Large intestine (tissue), 3 donors: ENCODE measurements at regions not wholly inside any gene's neighbourhood (a gene's known extent, or its start where the extent isn't known, plus 50 kb on each side); places are given as distances from the start of the nearest gene placed in this dataset.
"Not testable (repeated sequence)": the region's sequence is repeated elsewhere in the genome, so short reads cannot be mapped to it uniquely, and the experiment has no call there.

Experiments used
- DNase-seq, 2 donors: peaks; one replicate each; pipeline versions ENCODE4 v3.0.0 to v3.0.0-alpha.2; 2013
- H3K27ac ChIP-seq: one replicate; pipeline ENCODE4 v1.5.1; 2013; ENCODE audit warnings: low read length
- H3K27me3 ChIP-seq: 2 replicates; pipeline ENCODE4 v1.6.1; 2013; ENCODE audit warnings: low read length; ENCODE audit not compliant: control insufficient read depth, insufficient read depth
- H3K36me3 ChIP-seq: 2 replicates; pipeline ENCODE4 v1.6.1; 2013; ENCODE audit warnings: low read length; ENCODE audit not compliant: control insufficient read depth, insufficient read depth
- H3K4me1 ChIP-seq: one replicate; pipeline ENCODE4 v1.6.1; 2013; ENCODE audit warnings: low read length; ENCODE audit not compliant: control insufficient read depth, insufficient read depth
- H3K4me3 ChIP-seq: one replicate; pipeline ENCODE4 v1.5.1; 2013; ENCODE audit warnings: low read length
- H3K9me3 ChIP-seq: one replicate; pipeline ENCODE4 v1.6.1; 2013; ENCODE audit warnings: mild to moderate bottlenecking, low read depth, low read length, moderate library complexity; ENCODE audit not compliant: control insufficient read depth
- WGBS: methylation state at CpG from one replicate; pipeline ENCODE4 v1.1.5; 2013; ENCODE audit warnings: low lambda C conversion rate; ENCODE audit not compliant: insufficient coverage; 5-methylcytosine and 5-hydroxymethylcytosine counted together

DNA sequence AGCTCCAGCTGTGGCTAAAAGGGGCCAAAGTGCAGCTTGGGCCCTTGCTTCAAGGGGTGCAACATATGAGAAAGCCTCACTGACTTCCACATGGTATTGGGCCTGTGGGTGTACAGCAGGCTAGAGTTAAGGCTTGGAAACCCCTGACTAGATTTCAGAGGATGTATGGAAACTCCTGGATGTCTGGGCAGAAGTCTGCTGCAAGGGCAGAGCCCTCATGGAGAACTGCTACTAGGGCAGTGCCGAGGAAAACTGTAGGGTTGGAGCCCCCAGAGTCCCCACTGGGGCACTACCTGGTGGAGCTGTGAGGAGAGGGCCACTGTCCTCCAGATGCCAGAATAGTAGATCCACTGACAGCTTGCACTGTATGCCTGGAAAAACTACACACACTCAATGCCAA is 69.5 kb downstream of the XCL2 start:
- no peak for DNase-seq
- Histone ChIP-seq H3K36me3 (no peaks in the 10 kb centered on the region), H3K27ac (peak overlapping the region; percentile 2), H3K27me3 (no peaks in the 10 kb centered on the region), H3K4me3 (no peak overlapping the region), H3K9me3 (peaks cover 11% of the 10 kb centered on the region), H3K4me1 (peaks cover 12% of the 10 kb centered on the region)
- no CpG with 5 or more reads among the region's 1 CpG for WGBS

DNA sequence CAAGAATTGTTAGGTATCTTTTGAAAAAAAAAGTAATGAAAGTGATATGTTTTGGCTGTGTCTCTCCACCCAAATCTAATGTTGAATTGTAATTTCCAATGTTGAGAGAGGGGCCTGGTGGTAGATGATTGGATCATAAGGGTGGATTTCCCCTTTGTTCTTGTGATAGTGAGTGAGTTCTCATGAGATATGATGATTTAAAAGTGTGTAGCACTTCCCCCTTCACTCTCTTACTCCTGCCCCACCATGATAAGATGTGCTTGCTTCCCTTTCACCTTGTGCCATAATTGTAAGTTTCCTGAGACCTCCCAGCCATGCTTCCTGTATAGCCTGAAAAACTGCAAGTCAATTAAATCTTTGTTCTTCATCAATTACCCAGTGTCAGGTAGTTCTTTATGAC is 70.7 kb downstream of the XCL2 start:
- no peaks in the 10 kb centered on the region for H3K36me3 ChIP-seq
- no peak overlapping the region for H3K4me3 ChIP-seq
- H3K27ac ChIP-seq: peak overlapping the region; percentile 24
- no peak for DNase-seq
- H3K4me1 ChIP-seq: peaks cover 12% of the 10 kb centered on the region
- H3K27me3 ChIP-seq: no peaks in the 10 kb centered on the region
- peaks cover 11% of the 10 kb centered on the region for H3K9me3 ChIP-seq

DNA sequence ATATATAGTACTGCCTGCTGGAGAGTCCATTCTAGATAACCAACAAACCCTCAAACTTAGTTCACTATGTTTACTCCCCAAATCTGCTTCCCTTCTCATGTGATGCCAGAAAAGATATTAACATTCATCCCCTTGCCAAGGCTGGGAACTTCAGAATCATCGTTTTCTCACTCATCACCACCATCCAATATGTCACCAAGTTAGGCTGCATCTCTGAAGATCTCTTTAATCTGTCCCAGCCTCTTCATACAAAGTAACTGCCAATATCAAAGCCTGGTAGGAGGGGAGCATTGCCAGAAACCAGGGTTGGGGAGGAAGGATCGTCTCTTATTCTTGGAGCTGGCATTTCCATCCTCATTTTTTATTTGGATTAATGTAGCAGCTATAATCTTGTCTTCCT is 71.6 kb downstream of the XCL2 start:
- H3K9me3 ChIP-seq: peaks cover 11% of the 10 kb centered on the region
- no peaks in the 10 kb centered on the region for H3K36me3 ChIP-seq
- H3K4me3 ChIP-seq: no peak overlapping the region
- peaks cover 19% of the 10 kb centered on the region for H3K4me1 ChIP-seq
- no peak overlapping the region for H3K27ac ChIP-seq
- H3K27me3 ChIP-seq: no peaks in the 10 kb centered on the region
- no peak for DNase-seq
- no CpG with 5 or more reads among the region's 2 CpGs for WGBS

DNA sequence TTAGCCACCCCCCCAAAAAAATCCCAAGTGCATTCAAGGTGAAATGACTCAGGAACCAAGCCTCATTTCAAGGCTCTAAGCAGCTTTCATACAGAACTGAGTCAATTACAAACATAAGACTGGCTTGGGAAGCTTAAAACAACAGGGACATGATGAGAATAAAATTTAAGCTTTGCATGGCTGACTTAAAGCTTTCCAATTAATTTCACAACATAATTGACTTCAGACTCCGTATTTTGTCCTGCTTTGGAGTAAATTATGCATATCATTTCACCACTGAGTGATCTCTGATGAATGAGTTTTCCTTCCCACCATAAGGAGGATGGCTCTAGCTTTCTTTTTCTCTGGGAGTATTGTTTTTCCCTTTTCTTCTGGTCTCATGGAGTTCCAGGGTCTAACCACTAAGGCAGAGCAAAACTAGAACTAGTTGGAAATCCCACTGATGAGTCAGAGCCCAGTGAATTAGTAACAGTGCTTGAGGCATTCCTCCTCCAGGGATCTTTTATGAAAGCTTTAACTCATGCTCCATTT is 72.8 kb downstream of the XCL2 start:
- Histone ChIP-seq H3K9me3 (peaks cover 11% of the 10 kb centered on the region), H3K27ac (no peak overlapping the region), H3K4me1 (peaks cover 25% of the 10 kb centered on the region), H3K27me3 (no peaks in the 10 kb centered on the region), H3K4me3 (no peak overlapping the region), H3K36me3 (no peaks in the 10 kb centered on the region)
- DNase-seq: no peak
- no CpG with 5 or more reads among the region's 1 CpG for whole genome bisulfite sequencing

DNA sequence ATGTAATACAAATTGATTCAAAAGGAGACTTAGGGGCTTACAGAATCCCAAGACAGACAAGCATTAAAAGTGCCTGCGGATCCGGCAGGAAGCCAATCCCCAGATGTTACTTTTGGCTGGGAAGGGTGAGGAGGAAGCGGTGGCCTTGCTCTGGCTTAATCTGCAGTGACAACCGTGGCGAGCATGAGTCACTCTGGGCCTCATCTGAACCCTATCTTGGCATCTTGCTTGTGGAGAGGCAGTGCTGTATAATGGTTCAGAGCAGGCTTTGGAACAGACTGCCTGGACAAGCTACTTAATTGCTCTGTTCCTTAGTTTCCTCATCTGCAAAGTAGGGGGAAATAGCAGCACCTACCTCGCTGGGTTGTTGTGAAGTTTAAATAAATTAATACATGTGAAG is 74.1 kb downstream of the XCL2 start:
- H3K4me1 ChIP-seq: peaks cover 27% of the 10 kb centered on the region
- H3K27me3 ChIP-seq: no peaks in the 10 kb centered on the region
- no peak overlapping the region for H3K27ac ChIP-seq
- H3K36me3 ChIP-seq: no peaks in the 10 kb centered on the region
- no peak overlapping the region for H3K4me3 ChIP-seq
- H3K9me3 ChIP-seq: peaks cover 7% of the 10 kb centered on the region
- no CpG with 5 or more reads among the region's 6 CpGs for WGBS
- no peak for DNase-seq

DNA sequence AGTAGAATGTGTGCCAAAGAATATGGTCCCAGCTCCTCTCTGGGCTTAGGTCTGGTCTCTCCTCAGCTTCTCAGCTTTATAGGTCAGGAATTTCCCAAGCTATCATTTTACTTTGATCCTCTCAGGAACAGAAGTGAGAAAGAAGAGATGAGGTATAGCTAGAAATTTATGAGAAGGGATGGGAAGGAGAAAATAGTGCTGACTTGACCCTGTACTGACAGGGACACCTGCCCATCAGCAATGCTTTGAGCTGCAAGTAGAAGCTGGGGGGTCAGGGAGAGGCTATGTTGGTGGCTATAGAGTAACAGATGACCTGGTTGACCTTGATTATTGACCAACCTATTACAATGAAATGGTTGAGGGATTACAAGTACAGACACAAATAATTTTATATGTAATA is 75.0 kb downstream of the XCL2 start:
- no peak overlapping the region for H3K27ac ChIP-seq
- no peak overlapping the region for H3K4me3 ChIP-seq
- H3K27me3 ChIP-seq: no peaks in the 10 kb centered on the region
- no peaks in the 10 kb centered on the region for H3K36me3 ChIP-seq
- no peak for DNase-seq
- no peaks in the 10 kb centered on the region for H3K9me3 ChIP-seq
- peaks cover 20% of the 10 kb centered on the region for H3K4me1 ChIP-seq

DNA sequence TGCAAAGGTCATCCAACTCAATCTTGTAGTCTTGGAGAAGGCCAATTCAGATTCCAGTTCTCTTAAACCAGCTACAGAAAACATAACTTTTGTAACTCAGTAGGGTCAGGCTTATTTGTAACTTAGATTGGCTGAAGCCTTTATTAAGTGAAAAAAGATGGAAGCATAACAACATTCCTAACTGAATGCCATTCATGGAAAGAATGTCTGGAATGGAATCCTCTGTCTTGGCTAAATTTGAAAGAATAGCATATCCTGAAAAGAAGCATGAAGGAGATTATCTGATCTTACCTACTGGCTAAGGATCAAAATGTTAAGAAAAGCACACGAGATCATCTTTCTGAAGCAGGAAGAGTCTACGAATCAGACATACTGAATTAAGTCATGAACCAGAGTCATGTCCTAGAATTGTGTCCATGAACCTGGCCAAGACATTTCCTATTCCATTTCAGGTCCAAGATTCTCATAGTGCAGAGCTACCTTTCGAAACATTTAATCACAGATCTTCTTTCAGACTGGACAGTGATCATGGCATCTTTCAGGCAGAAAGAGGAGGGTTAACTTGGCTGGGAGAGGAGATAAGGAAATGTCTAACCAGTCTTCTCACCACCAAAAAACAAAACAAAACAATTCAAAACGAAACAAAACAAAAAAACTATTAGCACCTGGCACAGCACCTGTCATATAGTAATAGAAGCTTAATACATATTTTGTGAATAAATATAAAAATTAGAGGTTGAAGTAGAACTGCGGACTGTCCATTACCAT is 75.6 kb downstream of the XCL2 start:
- Histone ChIP-seq H3K4me3 (no peak overlapping the region), H3K27ac (no peak overlapping the region), H3K36me3 (no peaks in the 10 kb centered on the region), H3K9me3 (no peaks in the 10 kb centered on the region), H3K4me1 (peaks cover 20% of the 10 kb centered on the region), H3K27me3 (no peaks in the 10 kb centered on the region)
- no peak for DNase-seq
- 89% methylated on average over 3 of the region's 5 CpGs for WGBS

DNA sequence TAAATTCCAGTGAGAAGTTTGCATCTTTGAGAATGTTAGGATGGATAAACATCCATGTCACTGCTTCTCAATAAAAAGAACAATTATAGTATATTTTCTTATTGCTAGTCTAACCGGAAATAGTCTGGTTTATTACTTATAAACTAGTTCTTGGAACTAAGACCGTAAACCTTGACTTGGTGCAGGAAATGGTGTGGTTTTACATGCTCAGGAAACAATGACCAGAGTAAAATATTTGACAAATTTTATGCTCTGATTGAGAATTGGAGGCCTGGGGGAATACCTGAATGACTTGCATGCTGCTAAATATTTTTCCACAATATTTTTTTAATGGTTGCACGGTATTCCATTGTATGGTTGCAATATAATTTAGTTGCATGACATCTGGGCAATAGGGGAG is 76.3 kb downstream of the XCL2 start:
- no peaks in the 10 kb centered on the region for H3K9me3 ChIP-seq
- H3K4me3 ChIP-seq: no peak overlapping the region
- H3K4me1 ChIP-seq: peaks cover 20% of the 10 kb centered on the region
- H3K36me3 ChIP-seq: no peaks in the 10 kb centered on the region
- H3K27me3 ChIP-seq: no peaks in the 10 kb centered on the region
- no peak for DNase-seq
- no CpG with 5 or more reads among the region's 3 CpGs for WGBS
- H3K27ac ChIP-seq: no peak overlapping the region

DNA sequence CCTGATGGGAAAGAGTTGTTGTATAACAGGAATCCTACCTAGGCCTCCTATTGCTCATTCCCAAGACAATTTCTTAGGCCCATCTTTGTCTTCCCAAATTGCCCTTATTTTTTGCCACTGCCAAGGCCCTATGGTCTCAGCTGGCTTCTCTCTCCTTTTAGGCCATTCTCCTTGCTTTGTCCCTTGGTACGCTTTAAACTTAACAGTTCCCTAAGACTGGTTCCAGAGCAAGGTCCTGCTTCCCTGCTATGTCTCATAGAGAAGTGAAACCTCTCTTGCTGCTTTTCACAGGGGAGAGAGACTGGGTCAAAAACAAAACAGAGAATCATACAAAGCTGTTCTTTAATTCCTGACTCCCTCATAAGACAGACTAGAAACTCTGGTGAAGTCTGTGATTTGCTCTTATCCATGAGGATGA is 77.1 kb downstream of the XCL2 start:
- Histone ChIP-seq H3K4me3 (no peak overlapping the region), H3K27me3 (no peaks in the 10 kb centered on the region), H3K27ac (peak overlapping the region; percentile 38), H3K4me1 (peaks cover 20% of the 10 kb centered on the region), H3K9me3 (no peaks in the 10 kb centered on the region), H3K36me3 (no peaks in the 10 kb centered on the region)
- peak in 1 of 2 donors; percentile 34 for DNase-seq
- no CpG with 5 or more reads among the region's 1 CpG for WGBS

DNA sequence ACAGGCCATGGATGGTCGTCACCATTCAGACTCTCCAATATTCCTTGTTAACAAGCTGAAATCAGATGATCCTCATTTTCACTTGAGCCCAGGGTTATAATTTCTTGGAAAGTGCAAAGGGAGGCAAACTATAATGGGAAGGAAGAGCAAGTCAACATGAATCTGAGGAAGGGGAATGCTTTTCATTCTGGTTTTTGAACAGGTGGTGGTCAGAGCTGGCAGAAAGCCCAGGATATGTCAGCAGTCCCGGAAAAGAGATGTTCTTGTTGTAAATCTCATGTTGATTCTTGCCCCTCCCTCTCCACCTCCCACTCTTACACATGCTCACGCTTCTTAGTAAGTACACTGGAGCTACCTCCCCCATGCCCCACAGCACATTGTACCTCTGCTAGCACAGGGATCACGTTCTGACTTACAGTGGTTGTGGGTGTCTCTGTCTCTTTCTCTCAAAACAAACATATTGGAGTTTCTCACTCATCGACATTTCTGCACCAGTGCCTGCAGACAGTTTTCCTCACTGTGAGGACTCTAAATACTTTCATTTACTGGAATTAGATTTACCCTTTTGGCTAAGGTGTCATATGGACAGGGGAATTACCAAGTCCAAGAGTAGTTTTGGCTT is 77.6 kb downstream of the XCL2 start:
- Histone ChIP-seq H3K27me3 (no peaks in the 10 kb centered on the region), H3K36me3 (no peaks in the 10 kb centered on the region), H3K27ac (peak overlapping the region; percentile 38), H3K9me3 (no peaks in the 10 kb centered on the region), H3K4me1 (peaks cover 20% of the 10 kb centered on the region), H3K4me3 (no peak overlapping the region)
- peak; percentile 43 to 80 for DNase-seq
- WGBS: no CpG with 5 or more reads among the region's 5 CpGs

DNA sequence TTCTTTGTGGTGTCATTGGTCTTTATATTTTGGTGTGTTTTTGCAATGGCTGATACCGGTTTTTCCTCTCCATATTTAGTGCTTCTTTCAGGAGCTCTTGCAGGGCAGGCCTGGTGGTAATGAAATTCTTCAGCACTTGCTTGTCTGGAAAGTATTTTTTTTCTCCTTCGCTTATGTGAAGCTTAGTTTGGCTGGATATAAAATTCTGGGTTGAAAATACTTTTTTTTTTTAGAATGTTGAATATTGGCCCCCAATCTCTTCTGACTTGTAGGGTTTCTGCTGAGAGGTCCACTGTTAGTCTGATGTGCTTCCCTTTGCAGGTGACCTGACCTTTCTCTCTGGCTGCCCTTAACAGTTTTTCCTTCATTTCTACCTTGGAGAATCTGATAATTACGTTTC is 82.7 kb downstream of the XCL2 start:
- no CpG with 5 or more reads among the region's 3 CpGs for WGBS

More for the DNA sequence above, 82.7 kb downstream of the XCL2 start:
- not testable (repeated sequence) for H3K4me1 ChIP-seq, H3K27me3 ChIP-seq, H3K27ac ChIP-seq, H3K36me3 ChIP-seq, H3K4me3 ChIP-seq, DNase-seq, H3K9me3 ChIP-seq
